H9 (cell line): ENCODE measurements at regions not wholly inside any gene's neighbourhood (a gene's known extent, or its start where the extent isn't known, plus 50 kb on each side); places are given as distances from the start of the nearest gene placed in this dataset.

ENCODE experiments used
- DNase-seq: peaks from one replicate; pipeline ENCODE4 v3.0.0-alpha.2; 2017
- H2AFZ ChIP-seq: one replicate; pipeline ENCODE4 v1.6.1; 2013; ENCODE audit warnings: mild to moderate bottlenecking, low read length, control low read depth, moderate library complexity
- H2AK5ac ChIP-seq: 2 replicates; pipeline ENCODE4 v1.6.1; 2013; ENCODE audit warnings: low read length, control low read depth, mixed read lengths; ENCODE audit not compliant: insufficient read length
- H2BK120ac ChIP-seq: one replicate; pipeline ENCODE4 v1.6.1; 2013; ENCODE audit warnings: low read depth, mild to moderate bottlenecking, low read length, control low read depth, inconsistent platforms; ENCODE audit not compliant: poor library complexity, severe bottlenecking
- H2BK12ac ChIP-seq: 2 replicates; pipeline ENCODE4 v1.6.1; 2013; ENCODE audit warnings: low read length, control low read depth, mixed read lengths, low read depth; ENCODE audit not compliant: insufficient read length
- H2BK15ac ChIP-seq: 2 replicates; pipeline ENCODE4 v1.6.1; 2013; ENCODE audit warnings: low read depth, low read length, control low read depth
- H2BK20ac ChIP-seq: one replicate; pipeline ENCODE4 v1.6.1; 2013; ENCODE audit warnings: low read depth, mild to moderate bottlenecking, low read length, control low read depth, inconsistent platforms; ENCODE audit not compliant: poor library complexity, severe bottlenecking
- H2BK5ac ChIP-seq: 2 replicates; pipeline ENCODE4 v1.6.1; 2013; ENCODE audit warnings: low read length, control low read depth, mixed read lengths; ENCODE audit not compliant: insufficient read length
- H3K14ac ChIP-seq: 2 replicates; pipeline ENCODE4 v1.6.1; 2013; ENCODE audit warnings: low read length, control low read depth; ENCODE audit not compliant: insufficient read depth
- H3K18ac ChIP-seq: 2 replicates; pipeline ENCODE4 v1.6.1; 2013; ENCODE audit warnings: low read depth, mild to moderate bottlenecking, mixed read lengths, low read length, control low read depth; ENCODE audit not compliant: insufficient read length
- H3K23ac ChIP-seq: 2 replicates; pipeline ENCODE4 v1.6.1; 2013; ENCODE audit warnings: low read length, control low read depth, mixed read lengths, low read depth; ENCODE audit not compliant: insufficient read length
- H3K23me2 ChIP-seq: 2 replicates; pipeline ENCODE4 v1.6.1; 2013; ENCODE audit warnings: low read depth, mild to moderate bottlenecking, mixed read lengths, low read length, control low read depth; ENCODE audit not compliant: insufficient read length, poor library complexity, severe bottlenecking
- H3K27ac ChIP-seq: 2 replicates; pipeline ENCODE4 v1.5.1; 2013; ENCODE audit warnings: low read length, control low read depth, mixed read lengths, low read depth; ENCODE audit not compliant: insufficient read length
- H3K27me3 ChIP-seq: 2 replicates; pipeline ENCODE4 v1.6.1; 2013; ENCODE audit warnings: low read length, control low read depth, inconsistent platforms; ENCODE audit not compliant: insufficient read depth
- H3K4ac ChIP-seq: 2 replicates; pipeline ENCODE4 v1.6.1; 2013; ENCODE audit warnings: low read depth, mild to moderate bottlenecking, control low read depth, inconsistent platforms, low read length, moderate library complexity
- H3K4me1 ChIP-seq: 2 replicates; pipeline ENCODE4 v1.6.1; 2013; ENCODE audit warnings: low read length, control low read depth, inconsistent platforms; ENCODE audit not compliant: insufficient read depth
- H3K4me2 ChIP-seq: 2 replicates; pipeline ENCODE4 v1.6.1; 2013; ENCODE audit warnings: low read length, control low read depth, mixed read lengths; ENCODE audit not compliant: insufficient read length, insufficient read depth
- H3K56ac ChIP-seq: 2 replicates; pipeline ENCODE4 v1.6.1; 2013; ENCODE audit warnings: low read depth, mild to moderate bottlenecking, mixed read lengths, low read length, control low read depth; ENCODE audit not compliant: insufficient read length
- H3K79me1 ChIP-seq: 2 replicates; pipeline ENCODE4 v1.6.1; 2013; ENCODE audit warnings: low read depth, mild to moderate bottlenecking, moderate library complexity, low read length, control low read depth, inconsistent platforms; ENCODE audit not compliant: insufficient read depth, poor library complexity, severe bottlenecking
- H3K79me2 ChIP-seq: 2 replicates; pipeline ENCODE4 v1.6.1; 2013; ENCODE audit warnings: low read length, control low read depth, inconsistent platforms; ENCODE audit not compliant: insufficient read depth
- H3K9ac ChIP-seq: 2 replicates; pipeline ENCODE4 v1.6.1; 2013; ENCODE audit warnings: low read length, control low read depth, mixed read lengths; ENCODE audit not compliant: insufficient read length; ENCODE audit errors: extremely low read depth
- H3K9me3 ChIP-seq: one replicate; pipeline ENCODE4 v1.6.1; 2013; ENCODE audit warnings: low read depth, low read length, inconsistent platforms; ENCODE audit not compliant: control insufficient read depth
- H3T11ph ChIP-seq: one replicate; pipeline ENCODE4 v1.6.1; 2013; ENCODE audit warnings: mild to moderate bottlenecking, low read length, control low read depth, inconsistent platforms
- H4K20me1 ChIP-seq: one replicate; pipeline ENCODE4 v1.6.1; 2013; ENCODE audit not compliant: control insufficient read depth, insufficient read length, insufficient read depth
- H4K5ac ChIP-seq: 2 replicates; pipeline ENCODE4 v1.6.1; 2013; ENCODE audit warnings: low read depth, mild to moderate bottlenecking, mixed read lengths, low read length, control low read depth; ENCODE audit not compliant: insufficient read length
- H4K8ac ChIP-seq: replicated peaks from 2 replicates; pipeline ENCODE4 v1.6.1; 2013; ENCODE audit warnings: low read length, control low read depth, mixed read lengths, low read depth; ENCODE audit not compliant: insufficient read length
- H4K91ac ChIP-seq: 2 replicates; pipeline ENCODE4 v1.6.1; 2013; ENCODE audit warnings: low read depth, mild to moderate bottlenecking, moderate library complexity, mixed read lengths, low read length, control low read depth; ENCODE audit not compliant: insufficient read length
- H3K27ac Mint-ChIP-seq, 3 experiments: 2 replicates in 2 of 3; 3 replicates in 1 of 3; pipeline ENCODE4 v1.8.0; 2020 to 2021; ENCODE audit warnings: mixed read lengths in 3 of 3, mild to moderate bottlenecking in 1 of 3, moderate library complexity in 1 of 3
- H3K27me3 Mint-ChIP-seq: 2 replicates; pipeline ENCODE4 v1.8.0; 2021; ENCODE audit warnings: low read depth, mild to moderate bottlenecking, moderate library complexity, mixed read lengths
- H3K36me3 Mint-ChIP-seq, 3 experiments: 2 replicates in 2 of 3; 3 replicates in 1 of 3; pipeline ENCODE4 v1.8.0; 2020 to 2021; ENCODE audit warnings: low read depth in 3 of 3, mixed read lengths in 3 of 3; ENCODE audit not compliant: insufficient read depth in 1 of 3
- H3K4me1 Mint-ChIP-seq, 2 experiments: 2 replicates each; pipeline ENCODE4 v1.8.0; 2020; ENCODE audit warnings: mixed read lengths in 2 of 2
- H3K4me3 Mint-ChIP-seq, 2 experiments: 2 replicates in 1 of 2; 3 replicates in 1 of 2; pipeline ENCODE4 v1.8.0; 2020 to 2021; ENCODE audit warnings: mild to moderate bottlenecking in 2 of 2, mixed read lengths in 2 of 2, moderate library complexity in 1 of 2
- H3K9me3 Mint-ChIP-seq, 2 experiments: 2 replicates in 1 of 2; 3 replicates in 1 of 2; pipeline ENCODE4 v1.8.0; 2020; ENCODE audit warnings: mild to moderate bottlenecking in 2 of 2, mixed read lengths in 2 of 2, moderate library complexity in 1 of 2
- WGBS: extraction: QIAGEN DNeasy Blood & Tissue Kit; methylation state at CpG from one replicate; pipeline ENCODE4 v1.1.7; 2013; ENCODE audit warnings: missing lambda C conversion rate, low lambda C conversion rate, mixed read lengths; ENCODE audit not compliant: insufficient read length; ENCODE audit errors: extremely low coverage; 5-methylcytosine and 5-hydroxymethylcytosine counted together
- TF ChIP-seq, protein P1 (sequence below): fragments of 200-600 bp; sonication (generic); conservative IDR thresholded peaks from 3 replicates; pipeline ENCODE4 v1.8.0; 2021; ENCODE audit warnings: antibody characterized with exemption, mild to moderate bottlenecking

- Histone ChIP-seq H3K27ac (no peak overlapping the region), H3K4ac (no peak overlapping the region), H3K79me1 (no peaks in the 10 kb centered on the region), H3K14ac (no peak overlapping the region), H2BK12ac (no peak overlapping the region), H3K23me2 (no peaks in the 10 kb centered on the region), H3K4me1 (no peaks in the 10 kb centered on the region), H3K18ac (no peak overlapping the region), H4K91ac (no peak overlapping the region), H3K79me2 (no peaks in the 10 kb centered on the region), H4K8ac (no peak overlapping the region), H3T11ph (no peak overlapping the region), H2BK120ac (no peak overlapping the region), H3K27me3 (no peaks in the 10 kb centered on the region), H4K20me1 (no peaks in the 10 kb centered on the region), H4K5ac (no peak overlapping the region), H2BK15ac (no peak overlapping the region), H3K23ac (no peak overlapping the region), H2BK20ac (no peak overlapping the region), H3K4me2 (no peak overlapping the region), H2AFZ (no peak overlapping the region), H2BK5ac (no peak overlapping the region), H2AK5ac (no peak overlapping the region), H3K56ac (no peak overlapping the region), H3K9ac (no peak overlapping the region), H3K9me3 (no peaks in the 10 kb centered on the region)
- no peak overlapping the region for H3K4me3 Mint-ChIP-seq
- no peaks in the 10 kb centered on the region for H3K9me3 Mint-ChIP-seq
- DNase-seq: no peak
- H3K27me3 Mint-ChIP-seq: no peaks in the 10 kb centered on the region
- H3K27ac Mint-ChIP-seq: no peak overlapping the region
- TF ChIP-seq, protein P1, sequence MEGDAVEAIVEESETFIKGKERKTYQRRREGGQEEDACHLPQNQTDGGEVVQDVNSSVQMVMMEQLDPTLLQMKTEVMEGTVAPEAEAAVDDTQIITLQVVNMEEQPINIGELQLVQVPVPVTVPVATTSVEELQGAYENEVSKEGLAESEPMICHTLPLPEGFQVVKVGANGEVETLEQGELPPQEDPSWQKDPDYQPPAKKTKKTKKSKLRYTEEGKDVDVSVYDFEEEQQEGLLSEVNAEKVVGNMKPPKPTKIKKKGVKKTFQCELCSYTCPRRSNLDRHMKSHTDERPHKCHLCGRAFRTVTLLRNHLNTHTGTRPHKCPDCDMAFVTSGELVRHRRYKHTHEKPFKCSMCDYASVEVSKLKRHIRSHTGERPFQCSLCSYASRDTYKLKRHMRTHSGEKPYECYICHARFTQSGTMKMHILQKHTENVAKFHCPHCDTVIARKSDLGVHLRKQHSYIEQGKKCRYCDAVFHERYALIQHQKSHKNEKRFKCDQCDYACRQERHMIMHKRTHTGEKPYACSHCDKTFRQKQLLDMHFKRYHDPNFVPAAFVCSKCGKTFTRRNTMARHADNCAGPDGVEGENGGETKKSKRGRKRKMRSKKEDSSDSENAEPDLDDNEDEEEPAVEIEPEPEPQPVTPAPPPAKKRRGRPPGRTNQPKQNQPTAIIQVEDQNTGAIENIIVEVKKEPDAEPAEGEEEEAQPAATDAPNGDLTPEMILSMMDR: no peak
- H3K4me1 Mint-ChIP-seq: peaks cover 10% of the 10 kb centered on the region in 2 experiments
- WGBS: no CpG with 5 or more reads among the region's 1 CpG
- H3K36me3 Mint-ChIP-seq: no peaks in the 10 kb centered on the region
These were observed 463.3 kb upstream of the CBLB start for GRCh38 chr3:106332129-106332528.
